Osteoblast (primary cell): ENCODE measurements at regions not wholly inside any gene's neighbourhood (a gene's known extent, or its start where the extent isn't known, plus 50 kb on each side); places are given as distances from the start of the nearest gene placed in this dataset.
A peak's percentile ranks its signal among the peaks of the same experiment; 100 is the strongest.

Experiments
- DNase-seq: peaks from one replicate; pipeline ENCODE4 v3.0.0; 2011; ENCODE audit warnings: low spot score, mixed read lengths; ENCODE audit not compliant: insufficient read length; ENCODE audit errors: missing footprints
- H2AFZ ChIP-seq: 2 replicates; pipeline ENCODE4 v1.6.0; 2011; ENCODE audit warnings: mild to moderate bottlenecking, low read length
- H3K27ac ChIP-seq: 2 replicates; pipeline ENCODE4 v1.5.1; 2011; ENCODE audit warnings: mild to moderate bottlenecking, low read depth, low read length, moderate library complexity
- H3K27me3 ChIP-seq: 2 replicates; pipeline ENCODE4 v1.6.0; 2012; ENCODE audit warnings: mild to moderate bottlenecking, control low read depth, inconsistent platforms, low read length, moderate library complexity; ENCODE audit not compliant: insufficient read depth
- H3K36me3 ChIP-seq: 2 replicates; pipeline ENCODE4 v1.5.1; 2011; ENCODE audit warnings: mild to moderate bottlenecking, low read length, control low read depth, moderate library complexity; ENCODE audit not compliant: insufficient read depth
- H3K4me1 ChIP-seq: 2 replicates; pipeline ENCODE4 v1.5.1; 2011; ENCODE audit warnings: mild to moderate bottlenecking, low read length, control low read depth, moderate library complexity; ENCODE audit not compliant: insufficient read depth
- H3K4me2 ChIP-seq: 2 replicates; pipeline ENCODE4 v1.6.0; 2011; ENCODE audit warnings: mild to moderate bottlenecking, low read length; ENCODE audit not compliant: insufficient read depth
- H3K4me3 ChIP-seq: fragments of 200-600 bp; sonication (generic); 3 replicates; pipeline ENCODE4 v1.5.1; 2012; ENCODE audit warnings: mild to moderate bottlenecking, low read length, inconsistent platforms; ENCODE audit not compliant: insufficient read depth
- H3K79me2 ChIP-seq: 2 replicates; pipeline ENCODE4 v1.6.0; 2012; ENCODE audit warnings: mild to moderate bottlenecking, low read length, control low read depth, inconsistent platforms; ENCODE audit not compliant: insufficient read depth
- H3K9me3 ChIP-seq: 2 replicates; pipeline ENCODE4 v1.5.1; 2011; ENCODE audit warnings: low read depth, low read length, control low read depth
- H4K20me1 ChIP-seq: 2 replicates; pipeline ENCODE4 v1.6.0; 2012; ENCODE audit warnings: mild to moderate bottlenecking, low read length, control low read depth; ENCODE audit not compliant: insufficient read depth
- TF ChIP-seq, protein P1 (sequence below): IDR thresholded peaks from 2 replicates; pipeline ENCODE4 v1.5.1; 2011; ENCODE audit warnings: mild to moderate bottlenecking, low read depth, low read length, moderate library complexity; ENCODE audit errors: extremely low read depth

GRCh38 chr20:22381812-22382416 is 202.5 kb downstream of the FOXA2 start:
- Histone ChIP-seq H3K27ac (no peak overlapping the region), H3K4me3 (no peak overlapping the region), H3K79me2 (no peaks in the 10 kb centered on the region), H3K27me3 (no peaks in the 10 kb centered on the region), H3K4me2 (no peak overlapping the region), H4K20me1 (no peaks in the 10 kb centered on the region), H3K4me1 (no peaks in the 10 kb centered on the region), H2AFZ (no peak overlapping the region), H3K9me3 (peaks cover 3% of the 10 kb centered on the region), H3K36me3 (no peaks in the 10 kb centered on the region)
- DNase-seq = peak; percentile 18
- TF ChIP-seq, protein P1, sequence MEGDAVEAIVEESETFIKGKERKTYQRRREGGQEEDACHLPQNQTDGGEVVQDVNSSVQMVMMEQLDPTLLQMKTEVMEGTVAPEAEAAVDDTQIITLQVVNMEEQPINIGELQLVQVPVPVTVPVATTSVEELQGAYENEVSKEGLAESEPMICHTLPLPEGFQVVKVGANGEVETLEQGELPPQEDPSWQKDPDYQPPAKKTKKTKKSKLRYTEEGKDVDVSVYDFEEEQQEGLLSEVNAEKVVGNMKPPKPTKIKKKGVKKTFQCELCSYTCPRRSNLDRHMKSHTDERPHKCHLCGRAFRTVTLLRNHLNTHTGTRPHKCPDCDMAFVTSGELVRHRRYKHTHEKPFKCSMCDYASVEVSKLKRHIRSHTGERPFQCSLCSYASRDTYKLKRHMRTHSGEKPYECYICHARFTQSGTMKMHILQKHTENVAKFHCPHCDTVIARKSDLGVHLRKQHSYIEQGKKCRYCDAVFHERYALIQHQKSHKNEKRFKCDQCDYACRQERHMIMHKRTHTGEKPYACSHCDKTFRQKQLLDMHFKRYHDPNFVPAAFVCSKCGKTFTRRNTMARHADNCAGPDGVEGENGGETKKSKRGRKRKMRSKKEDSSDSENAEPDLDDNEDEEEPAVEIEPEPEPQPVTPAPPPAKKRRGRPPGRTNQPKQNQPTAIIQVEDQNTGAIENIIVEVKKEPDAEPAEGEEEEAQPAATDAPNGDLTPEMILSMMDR = no peak

DNA sequence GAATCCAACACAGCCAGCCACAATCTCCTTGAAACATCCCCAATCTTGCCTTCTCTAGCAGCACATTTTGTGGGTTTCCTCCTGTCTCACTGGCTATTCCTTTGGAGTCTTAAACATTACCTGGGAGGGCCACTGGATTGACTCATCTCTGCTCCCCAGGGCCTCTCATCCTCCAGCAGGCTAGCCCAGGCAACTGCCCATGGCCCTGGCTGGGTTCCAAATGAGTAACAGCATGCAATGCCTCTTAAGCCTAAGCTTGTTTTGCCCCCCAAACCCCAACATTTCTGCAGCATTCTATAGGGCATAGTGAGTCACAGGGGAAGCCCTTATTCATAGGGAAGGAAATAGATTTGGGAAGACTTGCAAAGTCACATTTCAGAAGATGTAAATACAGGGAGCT is 204.9 kb downstream of the FOXA2 start:
- no peaks in the 10 kb centered on the region for H4K20me1 ChIP-seq
- no peak overlapping the region for H3K27ac ChIP-seq
- no peaks in the 10 kb centered on the region for H3K36me3 ChIP-seq
- H3K4me2 ChIP-seq = no peak overlapping the region
- DNase-seq = no peak
- no peaks in the 10 kb centered on the region for H3K27me3 ChIP-seq
- H3K4me3 ChIP-seq = no peak overlapping the region
- no peak overlapping the region for H2AFZ ChIP-seq
- peaks cover 3% of the 10 kb centered on the region for H3K9me3 ChIP-seq
- no peaks in the 10 kb centered on the region for H3K4me1 ChIP-seq
- TF ChIP-seq, protein P1 = no peak
- no peaks in the 10 kb centered on the region for H3K79me2 ChIP-seq

GRCh38 chr20:22374678-22375590 is 209.4 kb downstream of the FOXA2 start:
- DNase-seq = peak; percentile 15
- Histone ChIP-seq H2AFZ (no peak overlapping the region), H3K4me2 (no peak overlapping the region)

More at GRCh38 chr20:22374678-22375590, 209.4 kb downstream of the FOXA2 start:
- no peaks in the 10 kb centered on the region for H4K20me1 ChIP-seq
- H3K27ac ChIP-seq = no peak overlapping the region
- H3K4me3 ChIP-seq = no peak overlapping the region
- TF ChIP-seq, protein P1 = no peak
- H3K27me3 ChIP-seq = no peaks in the 10 kb centered on the region
- H3K36me3 ChIP-seq = no peaks in the 10 kb centered on the region
- no peaks in the 10 kb centered on the region for H3K9me3 ChIP-seq
- H3K4me1 ChIP-seq = no peaks in the 10 kb centered on the region
- no peaks in the 10 kb centered on the region for H3K79me2 ChIP-seq
